Testis (tissue), 2 donors: ENCODE measurements at regions not wholly inside any gene's neighbourhood (a gene's known extent, or its start where the extent isn't known, plus 50 kb on each side); places are given as distances from the start of the nearest gene placed in this dataset.

Source experiments
- CTCF ChIP-seq, 3 experiments: fragments of 450-650 bp in 2 of 3; fragments of 200-600 bp in 1 of 3; sonication (generic) in 1 of 3; IDR thresholded peaks; one replicate each; pipeline ENCODE4 v1.5.1; 2016 to 2019; ENCODE audit warnings: antibody characterized with exemption in 3 of 3, mild to moderate bottlenecking in 2 of 3, moderate library complexity in 1 of 3
- POLR2A ChIP-seq: fragments of 450-650 bp; IDR thresholded peaks from one replicate; pipeline ENCODE4 v1.6.1; 2017; ENCODE audit warnings: antibody characterized with exemption, mild to moderate bottlenecking, moderate library complexity

GRCh38 chr6:56767892-56768531, 125.3 kb upstream of the DST start:
- TF ChIP-seq CTCF (IDR thresholded peaks at IDR 0.05) = no peak
- TF ChIP-seq POLR2A = no peak
